ENCODE measurements at regions not wholly inside any gene's neighbourhood (a gene's known extent, or its start where the extent isn't known, plus 50 kb on each side); places are given as distances from the start of the nearest gene placed in this dataset.
"Not testable (repeated sequence)": the region's sequence is repeated elsewhere in the genome, so short reads cannot be mapped to it uniquely, and the experiment has no call there.

DNA sequence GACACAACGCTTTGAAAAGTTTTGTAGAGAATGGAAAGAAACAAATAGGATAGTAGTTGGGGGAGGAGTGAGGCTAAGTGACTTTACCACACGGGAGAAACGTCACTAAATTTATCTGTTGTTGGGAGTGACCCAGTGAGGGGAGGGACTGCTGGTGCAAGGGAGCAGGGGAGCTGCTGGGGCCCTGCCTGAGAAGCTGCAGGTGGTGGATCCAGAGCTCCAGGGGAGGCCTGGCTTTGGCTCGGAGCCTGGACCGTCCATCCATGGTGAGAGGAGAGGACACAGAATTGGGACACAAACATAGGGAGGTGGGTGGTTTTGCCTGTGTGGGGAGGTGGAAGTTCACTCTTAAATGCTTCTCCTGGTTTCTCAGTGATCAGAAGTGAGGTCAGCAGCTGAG is 107.6 kb downstream of the GOSR1 start:
- Histone ChIP-seq H3K4me1 (ENCODE audit: control insufficient read depth, insufficient read depth, low read length) (no peaks in the 10 kb centered on the region), H3K4me3 (ENCODE audit: low read length) (no peak overlapping the region), H3K9me3 (replicated peaks; ENCODE audit: control insufficient read depth, low read depth, low read length) (no peaks in the 10 kb centered on the region), H3K36me3 (ENCODE audit: control insufficient read depth, insufficient read depth, low read length) (no peaks in the 10 kb centered on the region), H3K27me3 (ENCODE audit: control insufficient read depth, insufficient read depth, low read length) (no peaks in the 10 kb centered on the region), H3K27ac (ENCODE audit: low read length) (no peak overlapping the region)
- WGBS (ENCODE audit: insufficient coverage) = 35% methylated on average over 5 of the region's 5 CpGs
- no peak for DNase-seq

DNA sequence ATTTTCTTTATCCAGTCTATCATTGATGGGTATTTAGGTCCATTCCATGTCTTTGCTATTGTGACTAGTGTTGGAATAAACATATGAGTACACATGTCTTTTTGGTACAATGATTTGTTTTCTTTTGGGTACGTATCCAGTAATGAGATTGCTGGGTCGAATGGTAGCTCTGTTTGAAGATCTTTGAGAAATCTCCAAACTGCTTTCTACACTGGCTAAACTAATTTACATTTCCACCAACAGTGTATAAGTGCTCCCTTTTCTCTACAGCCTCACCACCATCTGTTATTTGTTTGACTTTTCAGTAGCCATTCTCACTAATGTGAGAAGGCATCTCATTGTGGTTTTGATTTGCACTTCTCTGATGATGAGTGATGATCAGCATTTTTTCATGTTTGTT is 103.7 kb downstream of the GOSR1 start:
- no peak for DNase-seq
- no peaks in the 10 kb centered on the region for H3K4me1 ChIP-seq (ENCODE audit: control insufficient read depth, insufficient read depth, low read length)
- no peak overlapping the region for H3K27ac ChIP-seq (ENCODE audit: low read length)
- no peaks in the 10 kb centered on the region for H3K36me3 ChIP-seq (ENCODE audit: control insufficient read depth, insufficient read depth, low read length)
- no peaks in the 10 kb centered on the region for H3K27me3 ChIP-seq (ENCODE audit: control insufficient read depth, insufficient read depth, low read length)
- no peak overlapping the region for H3K4me3 ChIP-seq (ENCODE audit: low read length)
- H3K9me3 ChIP-seq (replicated peaks; ENCODE audit: control insufficient read depth, low read depth, low read length) = no peaks in the 10 kb centered on the region
- WGBS (ENCODE audit: insufficient coverage) = no CpG with 5 or more reads among the region's 2 CpGs

DNA sequence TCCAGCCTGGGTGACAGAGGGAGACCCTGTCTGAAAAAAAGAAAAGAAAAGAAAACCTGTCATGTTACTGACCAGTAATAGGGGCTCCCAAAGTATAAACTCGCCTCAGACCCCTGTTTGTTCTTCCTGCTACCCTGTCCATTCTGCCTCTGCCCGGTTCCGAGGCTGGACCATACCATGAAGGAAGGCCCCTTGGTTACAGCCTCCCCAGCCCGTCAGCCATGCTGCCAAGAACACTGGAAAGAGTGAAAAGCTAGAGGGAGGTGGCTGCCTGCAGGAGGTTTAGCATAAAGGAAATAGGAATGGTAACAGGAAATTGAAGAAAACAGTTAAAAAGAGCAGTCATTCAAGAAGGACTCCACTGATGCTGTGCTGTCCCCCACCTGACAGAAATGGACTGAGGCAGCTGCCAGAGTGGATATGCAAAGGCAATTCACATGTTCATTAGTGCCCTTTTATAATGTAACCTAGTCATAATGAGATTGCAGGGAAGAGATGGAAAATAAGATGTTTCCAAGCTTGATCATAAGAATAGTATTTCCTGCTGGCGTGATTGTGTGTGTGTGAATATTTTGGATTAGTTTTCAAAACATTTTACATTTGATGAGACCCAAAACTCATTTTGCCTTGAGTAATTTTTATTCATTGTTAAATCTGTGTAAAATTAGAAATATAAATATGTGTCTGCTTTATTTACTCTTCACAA is 102.6 kb downstream of the GOSR1 start:
- no peak overlapping the region for H3K4me3 ChIP-seq (ENCODE audit: low read length)
- H3K36me3 ChIP-seq (ENCODE audit: control insufficient read depth, insufficient read depth, low read length) = no peaks in the 10 kb centered on the region
- H3K9me3 ChIP-seq (replicated peaks; ENCODE audit: control insufficient read depth, low read depth, low read length) = no peaks in the 10 kb centered on the region
- H3K27ac ChIP-seq (ENCODE audit: low read length) = no peak overlapping the region
- H3K27me3 ChIP-seq (ENCODE audit: control insufficient read depth, insufficient read depth, low read length) = no peaks in the 10 kb centered on the region
- no CpG with 5 or more reads among the region's 5 CpGs for WGBS (ENCODE audit: insufficient coverage)
- no peak for DNase-seq
- H3K4me1 ChIP-seq (ENCODE audit: control insufficient read depth, insufficient read depth, low read length) = no peaks in the 10 kb centered on the region

DNA sequence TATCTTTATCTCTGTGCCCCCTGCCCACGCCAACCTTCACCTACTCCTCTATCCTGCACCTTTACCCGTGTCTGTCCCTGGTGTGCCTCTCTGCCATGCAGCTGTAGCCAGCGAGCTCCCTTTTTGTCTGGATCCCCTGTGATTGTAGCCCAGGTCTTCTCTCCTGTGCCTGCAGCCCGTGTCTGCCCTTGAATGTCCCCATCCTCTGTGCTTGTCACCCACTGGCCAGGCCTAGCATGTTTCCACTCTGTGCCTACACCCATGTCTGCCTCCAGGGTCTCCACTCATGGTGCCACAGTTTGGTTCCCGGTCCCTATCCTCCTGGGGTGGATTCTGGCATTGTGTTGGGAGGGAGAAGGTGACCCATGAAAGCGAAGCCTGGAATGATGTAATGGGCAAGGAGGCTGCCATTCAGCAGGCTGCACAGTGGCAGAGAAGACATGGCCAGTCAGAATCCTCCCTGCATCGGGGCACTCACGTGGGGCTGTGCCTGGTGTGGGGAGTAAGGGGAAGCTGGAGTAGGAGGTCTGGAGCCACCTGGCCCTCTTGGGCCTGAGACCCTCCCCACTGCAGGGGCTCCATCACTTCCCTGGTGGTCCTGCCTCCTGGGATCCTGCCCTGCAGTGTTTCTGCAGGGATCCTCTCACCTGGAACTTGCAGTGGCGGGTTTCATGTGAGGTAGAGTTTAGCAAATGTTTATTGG is 101.0 kb downstream of the GOSR1 start:
- not testable (repeated sequence) for H3K4me1 ChIP-seq (ENCODE audit: control insufficient read depth, insufficient read depth, low read length); H3K4me3 ChIP-seq (ENCODE audit: low read length); H3K27ac ChIP-seq (ENCODE audit: low read length); DNase-seq; H3K36me3 ChIP-seq (ENCODE audit: control insufficient read depth, insufficient read depth, low read length); H3K9me3 ChIP-seq (replicated peaks; ENCODE audit: control insufficient read depth, low read depth, low read length); H3K27me3 ChIP-seq (ENCODE audit: control insufficient read depth, insufficient read depth, low read length)
- 73% methylated on average over 5 of the region's 9 CpGs for WGBS (ENCODE audit: insufficient coverage)
